Stimulated activated CD8-positive, alpha-beta memory T cell treated with anti-CD3 and anti-CD28 coated beads, Interleukin-4, amount 100 ng/mL, for 4 hours (primary cell): ENCODE measurements at regions not wholly inside any gene's neighbourhood (a gene's known extent, or its start where the extent isn't known, plus 50 kb on each side); places are given as distances from the start of the nearest gene placed in this dataset.
"Not testable (repeated sequence)": the region's sequence is repeated elsewhere in the genome, so short reads cannot be mapped to it uniquely, and the experiment has no call there.

Experiments
- DNase-seq, 2 donors: peaks; one replicate each; pipeline ENCODE4 v3.0.0-alpha.2; 2020; ENCODE audit warnings: low read depth in 2 of 2, low spot score in 1 of 2

GRCh38 chr12:90618586-90618985 lies 336.4 kb downstream of the CCER1 start:
- DNase-seq, result no peak

GRCh38 chr12:90611891-90612290 lies 343.1 kb downstream of the CCER1 start:
- DNase-seq, result no peak

DNA sequence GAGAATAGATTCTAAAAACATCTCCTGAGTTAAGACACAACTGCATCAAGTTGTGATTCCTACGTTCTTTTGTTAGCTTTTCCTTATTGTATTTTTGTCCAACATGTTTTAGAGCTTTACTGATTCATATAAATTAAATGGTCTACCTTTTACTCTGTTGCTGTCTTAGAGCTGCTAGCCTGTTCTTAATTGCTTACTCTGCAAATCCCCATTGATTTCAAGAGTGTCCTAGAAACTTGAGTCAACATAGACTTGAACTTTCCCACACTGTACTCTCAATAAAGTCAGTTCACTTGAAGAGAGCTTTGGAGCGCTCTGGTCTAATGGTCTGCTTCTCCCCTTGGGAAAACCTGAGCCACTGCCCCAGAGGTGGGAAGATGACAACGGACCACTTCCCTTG lies 343.9 kb downstream of the CCER1 start:
- no peak for DNase-seq

- no peak for DNase-seq
Measured at GRCh38 chr12:90593596-90594295, 361.2 kb downstream of the CCER1 start.

DNA sequence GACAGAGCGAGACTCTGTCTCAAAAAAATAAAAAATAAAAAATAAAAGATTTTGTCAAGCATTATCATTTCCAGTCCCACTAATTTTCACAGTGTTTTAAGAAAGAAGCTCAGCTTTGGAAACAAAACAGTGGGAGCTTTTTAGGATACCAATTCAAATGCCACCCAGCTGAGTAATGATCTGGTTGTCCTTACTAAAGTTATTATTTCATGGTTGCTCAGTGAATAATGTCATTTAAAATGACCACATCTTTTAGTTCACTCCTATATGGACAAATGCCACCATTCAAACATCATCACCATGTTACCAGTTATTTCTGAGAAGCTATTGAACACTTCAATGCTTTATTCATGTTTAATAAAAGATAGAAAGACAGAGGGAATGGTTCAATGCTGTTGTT lies 365.0 kb downstream of the CCER1 start:
- DNase-seq, result no peak

- no peak for DNase-seq
Measured at GRCh38 chr12:90585640-90586304, 369.2 kb downstream of the CCER1 start.

GRCh38 chr12:90576707-90577106 lies 378.3 kb downstream of the CCER1 start:
- no peak for DNase-seq

DNA sequence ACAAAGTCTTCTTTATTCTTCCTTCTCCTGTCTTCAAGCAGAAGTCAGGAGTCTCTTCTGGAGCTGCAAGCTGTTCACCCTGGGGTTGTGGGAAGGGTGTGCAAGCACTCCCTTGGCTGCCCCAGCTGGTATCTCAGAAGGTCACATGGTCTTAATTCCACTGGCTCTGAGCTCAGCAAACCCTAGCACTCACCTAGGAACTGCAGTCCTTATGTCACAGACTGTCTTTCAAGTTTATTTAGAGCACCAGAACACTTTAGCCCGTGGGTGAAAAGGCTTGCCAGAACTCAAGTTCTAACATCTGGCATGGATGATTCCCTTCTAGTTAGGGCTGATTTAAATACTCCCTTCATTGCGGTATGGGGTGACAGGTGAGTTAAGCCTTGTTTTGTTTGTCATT lies 379.0 kb downstream of the CCER1 start:
- DNase-seq, result no peak

DNA sequence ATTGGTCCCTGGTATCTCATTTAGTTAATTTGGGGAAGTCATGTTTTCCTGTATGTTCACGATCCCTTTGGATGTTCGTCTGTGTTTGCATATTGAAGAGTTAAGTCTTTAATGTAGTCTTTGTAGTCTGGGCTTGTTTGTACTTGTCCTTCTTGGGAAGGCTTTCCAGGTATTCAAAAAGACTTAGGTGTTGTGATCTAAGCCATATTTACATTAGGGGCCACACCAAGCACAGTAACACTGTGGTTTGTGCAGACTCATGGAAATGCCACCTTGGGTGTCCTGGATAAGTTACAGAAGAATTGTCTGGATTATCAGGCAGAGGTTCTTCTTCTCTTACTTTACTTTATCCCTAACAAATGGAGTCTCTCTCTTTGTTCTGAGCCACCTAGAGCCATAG lies 380.3 kb downstream of the CCER1 start:
- DNase-seq, result no peak

- DNase-seq, result no peak
Measured at GRCh38 chr12:90572778-90573177, 382.2 kb downstream of the CCER1 start.

GRCh38 chr12:90569685-90570084 lies 385.3 kb downstream of the CCER1 start:
- DNase-seq, result no peak

GRCh38 chr12:90562671-90563070 lies 392.3 kb downstream of the CCER1 start:
- DNase-seq, result no peak

- no peak for DNase-seq
Measured at GRCh38 chr12:90548595-90548994, 406.4 kb downstream of the CCER1 start.

GRCh38 chr12:90546511-90546910 lies 408.5 kb downstream of the CCER1 start:
- DNase-seq, result no peak

DNA sequence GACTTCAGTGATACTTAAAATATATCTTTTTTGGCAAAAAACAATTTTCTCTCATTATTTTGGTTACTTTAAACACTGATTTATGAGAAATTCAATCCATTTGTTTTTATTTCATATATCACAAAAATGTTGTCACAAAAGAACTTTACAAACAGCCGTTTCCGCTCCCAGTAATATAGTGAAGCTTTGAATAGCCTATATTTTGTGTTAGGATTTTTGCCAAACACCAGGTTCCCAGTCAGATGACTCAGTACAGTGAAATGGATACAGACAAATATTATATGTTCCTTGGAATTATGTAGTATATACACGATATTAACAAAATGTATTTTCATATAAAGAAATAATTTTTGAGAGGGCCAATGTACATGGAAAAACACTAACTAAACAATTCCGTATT lies 411.1 kb downstream of the CCER1 start:
- no peak for DNase-seq

DNA sequence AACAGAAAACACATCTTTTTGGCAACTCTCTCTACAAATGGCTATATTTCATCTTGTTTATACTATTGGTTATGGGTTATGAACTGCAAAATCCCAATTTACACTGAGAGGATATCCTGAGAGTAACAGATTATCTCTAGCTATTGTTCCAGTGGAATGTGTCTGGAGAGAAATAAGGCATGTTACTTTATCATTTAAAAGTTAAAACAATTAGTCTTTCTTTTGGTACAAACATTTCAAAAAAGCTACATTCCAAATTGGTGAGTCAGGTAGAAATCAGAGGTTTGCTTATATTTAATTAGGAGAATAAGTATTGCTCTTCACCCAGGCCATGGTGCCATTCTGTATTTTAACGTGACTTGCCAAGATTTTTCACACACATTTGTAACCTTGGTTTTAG lies 411.6 kb downstream of the CCER1 start:
- no peak for DNase-seq

DNA sequence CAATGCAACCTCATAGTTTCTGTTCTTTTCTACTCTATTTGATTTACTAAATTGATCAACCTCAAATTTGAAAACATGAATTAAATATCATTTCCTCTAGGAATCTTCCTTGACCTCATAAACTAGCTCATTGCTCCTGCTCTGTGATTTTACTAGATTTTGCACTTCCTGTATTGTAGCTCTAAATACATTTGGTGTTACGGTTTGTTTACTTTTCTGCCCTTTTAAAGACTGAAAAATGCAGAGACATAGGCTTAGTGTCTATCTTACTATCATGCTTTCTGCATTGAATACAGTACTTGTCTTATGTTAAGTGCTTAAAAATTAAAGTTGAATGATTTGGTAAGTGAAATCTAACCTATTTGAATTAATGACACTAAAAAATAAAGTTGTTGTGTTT lies 412.1 kb downstream of the CCER1 start:
- DNase-seq, result not testable (repeated sequence)

- DNase-seq, result not testable (repeated sequence)
Measured at GRCh38 chr12:90533828-90534227, 421.1 kb downstream of the CCER1 start.

GRCh38 chr12:90520002-90520734 lies 434.8 kb downstream of the CCER1 start:
- no peak for DNase-seq

DNA sequence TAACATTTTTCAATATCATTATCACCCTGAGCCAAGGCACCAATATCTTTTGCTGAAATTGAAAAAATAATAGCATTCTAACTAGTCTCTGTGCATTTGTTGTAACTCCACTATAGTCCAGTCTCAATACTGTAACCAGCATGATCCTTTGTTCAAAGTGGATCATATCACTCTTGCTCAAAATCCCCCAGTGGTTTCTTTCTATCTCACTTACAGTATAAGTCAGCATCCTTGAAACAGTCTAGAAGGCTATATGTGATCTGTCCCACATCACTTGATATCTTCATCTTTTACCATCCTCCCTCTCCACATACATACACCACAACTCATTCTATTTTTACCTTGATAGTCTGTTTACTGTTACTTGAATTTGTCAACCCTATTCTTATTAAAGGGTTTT lies 435.7 kb downstream of the CCER1 start:
- DNase-seq, result no peak

DNA sequence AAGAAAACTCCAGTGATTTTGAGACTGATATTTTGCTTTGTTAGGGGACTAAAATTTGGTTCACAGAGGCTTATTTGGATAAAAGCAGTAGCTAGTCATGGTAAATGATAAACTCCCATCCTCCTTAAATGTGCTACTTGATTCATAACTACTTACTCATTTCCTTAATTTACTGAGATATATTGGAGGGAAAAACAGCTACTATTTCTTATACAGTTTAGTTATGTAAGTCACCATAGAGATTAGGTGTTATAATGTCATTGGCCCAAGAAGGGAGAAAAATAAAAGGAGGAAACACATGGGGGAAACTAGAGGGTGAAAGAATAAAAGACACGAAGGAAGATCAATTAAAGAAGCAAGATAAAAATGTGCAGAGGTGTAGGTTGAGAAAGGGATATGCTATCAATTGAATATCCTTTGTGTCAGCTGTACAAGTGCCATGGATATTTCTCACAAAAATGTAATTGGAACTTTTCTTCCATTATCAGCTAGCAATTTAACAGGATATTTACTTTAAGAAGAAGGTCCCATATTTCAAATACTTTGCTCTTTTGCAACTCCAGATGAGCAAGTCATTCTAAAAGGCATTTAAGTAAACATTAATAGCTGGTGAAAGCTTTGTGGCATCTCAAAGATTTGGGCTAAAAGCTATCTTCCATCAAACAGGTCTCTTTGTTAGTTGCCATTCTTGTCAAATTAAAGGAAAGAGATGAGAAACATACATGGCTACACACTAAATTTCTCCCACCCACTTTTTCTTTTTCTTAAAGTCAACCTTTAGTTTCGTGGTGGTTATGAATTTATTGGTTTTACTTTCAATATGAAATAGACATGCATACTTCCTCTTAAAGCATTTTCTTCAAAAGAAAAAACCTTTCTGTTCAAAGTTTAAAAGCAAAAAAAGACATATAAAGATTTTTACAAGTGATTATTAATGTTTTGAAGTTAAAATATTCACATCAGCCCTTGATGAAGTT lies 439.5 kb downstream of the CCER1 start:
- no peak for DNase-seq
